SH-SY5Y (cell line): ENCODE measurements at regions not wholly inside any gene's neighbourhood (a gene's known extent, or its start where the extent isn't known, plus 50 kb on each side); places are given as distances from the start of the nearest gene placed in this dataset.

Experiments used
- GATA2 ChIP-seq: IDR thresholded peaks from 2 replicates; pipeline ENCODE4 v1.6.1; 2011; ENCODE audit warnings: mild to moderate bottlenecking, low read depth, low read length
- GATA3 ChIP-seq: IDR thresholded peaks from 2 replicates; pipeline ENCODE4 v1.6.1; 2011; ENCODE audit warnings: low read depth, mild to moderate bottlenecking, low read length, moderate library complexity

GRCh38 chr3:1775321-1775720 is 323.3 kb upstream of the CNTN4 start:
- no peak for TF ChIP-seq GATA3
- no peak for TF ChIP-seq GATA2
